PC-9 (cell line): ENCODE measurements at regions not wholly inside any gene's neighbourhood (a gene's known extent, or its start where the extent isn't known, plus 50 kb on each side); places are given as distances from the start of the nearest gene placed in this dataset.

ENCODE experiments used
- EZH2 ChIP-seq: fragments of 200-600 bp; sonication (generic); IDR thresholded peaks from 2 replicates; pipeline ENCODE4 v1.8.0; 2017; ENCODE audit warnings: antibody characterized with exemption, low read depth
- TF ChIP-seq, protein P1 (sequence below): fragments of 200-600 bp; sonication (generic); conservative IDR thresholded peaks from 2 replicates; pipeline ENCODE4 v1.6.1; 2017; ENCODE audit warnings: mixed run types, antibody characterized with exemption, mild to moderate bottlenecking, moderate library complexity

DNA sequence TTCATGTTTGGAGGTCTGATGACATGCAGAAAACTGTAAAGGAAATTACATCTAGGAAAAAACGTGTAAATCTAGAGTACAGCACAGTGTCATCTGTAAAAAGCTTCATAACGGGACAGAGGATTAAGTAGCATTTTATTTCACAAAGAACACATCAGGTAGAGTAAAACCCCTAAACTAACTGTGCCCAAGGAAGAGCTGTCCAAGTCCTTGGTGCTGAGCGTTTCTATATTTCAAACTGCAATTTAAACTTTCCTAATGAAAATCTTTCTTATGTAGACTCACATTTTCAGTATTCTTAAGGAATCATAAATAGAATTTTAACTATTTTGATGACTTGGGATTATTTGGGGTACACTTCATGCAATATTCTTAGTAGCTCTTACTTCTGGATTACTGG is 646.2 kb downstream of the IPMK start:
- TF ChIP-seq, protein P1, sequence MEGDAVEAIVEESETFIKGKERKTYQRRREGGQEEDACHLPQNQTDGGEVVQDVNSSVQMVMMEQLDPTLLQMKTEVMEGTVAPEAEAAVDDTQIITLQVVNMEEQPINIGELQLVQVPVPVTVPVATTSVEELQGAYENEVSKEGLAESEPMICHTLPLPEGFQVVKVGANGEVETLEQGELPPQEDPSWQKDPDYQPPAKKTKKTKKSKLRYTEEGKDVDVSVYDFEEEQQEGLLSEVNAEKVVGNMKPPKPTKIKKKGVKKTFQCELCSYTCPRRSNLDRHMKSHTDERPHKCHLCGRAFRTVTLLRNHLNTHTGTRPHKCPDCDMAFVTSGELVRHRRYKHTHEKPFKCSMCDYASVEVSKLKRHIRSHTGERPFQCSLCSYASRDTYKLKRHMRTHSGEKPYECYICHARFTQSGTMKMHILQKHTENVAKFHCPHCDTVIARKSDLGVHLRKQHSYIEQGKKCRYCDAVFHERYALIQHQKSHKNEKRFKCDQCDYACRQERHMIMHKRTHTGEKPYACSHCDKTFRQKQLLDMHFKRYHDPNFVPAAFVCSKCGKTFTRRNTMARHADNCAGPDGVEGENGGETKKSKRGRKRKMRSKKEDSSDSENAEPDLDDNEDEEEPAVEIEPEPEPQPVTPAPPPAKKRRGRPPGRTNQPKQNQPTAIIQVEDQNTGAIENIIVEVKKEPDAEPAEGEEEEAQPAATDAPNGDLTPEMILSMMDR: no peak
- TF ChIP-seq EZH2: no peak
